GM21786 (cell line): ENCODE measurements at regions not wholly inside any gene's neighbourhood (a gene's known extent, or its start where the extent isn't known, plus 50 kb on each side); places are given as distances from the start of the nearest gene placed in this dataset.
"Not testable (repeated sequence)": the region's sequence is repeated elsewhere in the genome, so short reads cannot be mapped to it uniquely, and the experiment has no call there.

Source experiments
- ATAC-seq: cut with Tn5 transposase; IDR thresholded peaks from one replicate; pipeline ENCODE4 v1.9.1; 2021; ENCODE audit not compliant: unreplicated experiment

DNA sequence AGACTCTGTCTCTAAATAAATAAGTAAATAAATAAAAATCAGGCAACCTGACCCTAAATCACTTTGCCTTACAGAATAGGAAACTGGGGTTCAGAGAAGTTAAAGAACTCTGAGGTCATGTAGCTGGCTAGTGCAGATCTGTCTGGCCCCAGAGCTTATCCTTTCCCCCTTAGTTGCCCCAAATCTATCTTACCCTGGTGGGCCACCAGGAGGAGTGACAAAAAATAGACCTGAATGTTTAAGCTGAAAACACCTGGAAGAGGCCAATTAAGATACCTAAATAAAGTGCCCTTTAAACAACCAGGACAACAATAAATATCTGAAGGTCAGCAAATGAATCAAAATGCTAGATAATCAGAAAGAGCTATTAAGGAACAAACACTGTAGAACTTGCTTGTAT, 59.7 kb downstream of the TEX35 start:
- no peak for ATAC-seq

DNA sequence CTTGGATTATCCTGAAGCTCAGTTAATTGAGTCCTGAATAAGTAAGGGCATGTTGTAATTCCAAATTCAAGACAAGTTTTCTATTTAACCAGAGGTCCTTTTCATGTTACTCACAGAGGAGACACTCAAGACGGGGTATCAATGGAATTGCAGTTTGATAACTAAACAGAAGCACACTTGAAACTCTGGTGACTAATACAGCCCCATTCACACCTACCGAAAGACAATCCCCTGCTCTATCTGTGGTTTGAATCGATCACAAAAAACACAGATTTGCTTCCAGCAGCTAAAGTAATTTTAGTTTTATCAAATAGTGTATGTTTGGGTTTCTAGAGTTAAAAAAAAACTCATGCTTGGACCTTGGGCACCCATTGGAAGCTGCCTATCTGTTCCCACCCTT, 60.4 kb downstream of the TEX35 start:
- peak; percentile 82 for ATAC-seq

DNA sequence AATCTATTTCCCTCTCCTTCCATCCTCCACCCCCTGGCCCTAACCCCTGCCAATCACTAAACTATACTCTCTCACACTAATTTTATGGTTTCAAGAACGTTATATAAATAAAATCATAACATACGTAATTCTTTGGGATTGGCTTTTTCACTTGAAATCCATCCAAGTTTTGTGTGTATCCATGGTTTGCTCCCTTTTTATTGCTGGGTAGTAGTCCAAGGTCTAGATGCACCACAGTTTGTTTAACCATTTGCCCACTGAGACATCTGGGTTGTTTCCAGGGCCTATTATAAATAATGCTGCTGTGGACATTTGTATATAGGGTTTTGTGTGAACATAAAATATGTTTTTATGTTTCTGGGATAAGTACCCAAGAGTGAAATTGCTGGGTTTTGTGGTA, 61.4 kb downstream of the TEX35 start:
- ATAC-seq: no peak

DNA sequence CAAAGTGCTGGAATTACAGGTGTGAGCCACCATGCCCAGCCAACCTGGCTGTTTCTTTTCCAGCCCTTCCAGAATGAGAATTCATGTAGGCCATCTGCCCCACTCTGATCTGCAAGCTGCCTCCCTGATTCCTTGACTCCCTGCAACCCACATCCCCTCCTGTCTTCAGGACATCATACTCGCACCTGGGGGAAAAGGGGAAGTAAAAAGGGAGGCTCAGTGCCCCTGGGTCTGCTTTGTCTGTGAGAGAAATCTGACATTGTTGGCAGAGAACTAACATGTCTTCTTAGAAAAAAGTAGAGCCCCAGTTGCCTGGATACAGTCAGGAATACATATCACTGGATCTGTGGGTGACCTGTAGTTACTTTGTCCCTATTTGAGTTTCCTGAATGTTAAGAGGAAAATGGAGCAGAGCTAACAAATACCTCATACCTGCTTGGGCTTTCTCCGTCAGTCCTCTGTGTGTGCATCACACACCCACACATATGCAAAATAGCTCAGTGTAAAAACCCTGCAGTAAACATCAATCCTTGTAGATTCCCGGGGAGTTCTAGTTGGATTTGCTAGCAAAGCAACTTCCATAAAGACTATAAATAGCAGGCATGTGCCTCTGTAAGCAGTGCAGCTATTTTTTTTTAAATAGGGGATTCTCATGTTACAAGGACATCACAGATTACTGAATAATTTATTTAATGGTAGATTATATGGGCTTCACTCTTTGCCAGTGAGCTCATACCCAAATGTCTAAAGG, 62.9 kb downstream of the TEX35 start:
- no peak for ATAC-seq

DNA sequence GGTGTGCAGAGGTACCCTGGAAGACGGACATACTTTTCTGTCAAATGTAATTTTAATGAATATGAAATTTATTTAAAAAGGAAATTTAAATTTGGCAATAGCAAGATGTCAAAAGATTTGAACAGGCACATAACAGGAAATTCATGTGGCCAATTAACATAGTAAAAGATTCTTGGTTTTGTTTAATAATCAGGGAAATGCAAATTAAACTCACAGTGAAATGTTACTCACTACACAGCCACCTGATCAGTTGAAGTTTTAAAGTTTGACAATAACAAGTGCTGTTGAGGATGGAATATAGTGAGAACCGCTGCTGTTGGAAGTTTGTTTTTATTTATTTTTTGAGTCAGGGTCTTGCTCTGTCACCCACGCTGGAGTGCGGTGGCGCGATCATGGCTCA, 63.9 kb downstream of the TEX35 start:
- no peak for ATAC-seq

DNA sequence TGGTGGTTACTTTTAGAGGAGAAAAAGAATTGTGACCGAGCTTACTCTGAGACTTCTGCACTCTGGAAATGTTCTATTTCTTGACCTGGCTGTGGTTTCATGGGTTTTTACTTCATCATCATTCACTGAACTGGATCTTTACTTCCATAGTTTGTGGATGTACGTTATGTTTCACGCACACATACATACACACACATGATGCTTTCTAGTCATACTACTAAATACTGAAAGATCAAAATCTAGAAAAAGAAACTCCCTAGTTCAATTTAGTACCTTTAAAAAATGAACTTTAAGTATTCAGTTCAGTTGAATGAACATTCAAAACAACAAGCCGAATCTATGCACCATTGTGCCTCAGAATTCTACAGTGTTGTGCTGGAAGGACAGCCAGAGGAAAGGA, 65.0 kb downstream of the TEX35 start:
- no peak for ATAC-seq

DNA sequence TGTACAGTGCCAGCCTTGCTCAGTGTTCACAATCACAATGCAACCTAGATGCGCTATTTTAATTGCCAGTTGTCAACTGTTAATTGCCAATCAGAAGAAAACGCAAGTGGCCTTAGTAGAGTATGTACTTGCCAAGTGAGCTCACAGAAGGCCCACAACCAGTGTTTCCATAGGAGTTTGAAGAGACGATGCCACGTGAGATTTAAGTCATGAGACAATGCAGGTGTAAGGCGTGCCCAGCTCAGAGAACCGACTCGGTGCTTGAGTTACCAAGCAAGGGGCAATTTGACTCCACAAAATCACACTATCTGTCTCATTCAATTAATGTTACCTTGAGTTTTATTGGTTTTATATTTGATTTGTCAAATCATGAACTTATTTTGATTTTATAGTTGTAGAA, 65.6 kb downstream of the TEX35 start:
- no peak for ATAC-seq

DNA sequence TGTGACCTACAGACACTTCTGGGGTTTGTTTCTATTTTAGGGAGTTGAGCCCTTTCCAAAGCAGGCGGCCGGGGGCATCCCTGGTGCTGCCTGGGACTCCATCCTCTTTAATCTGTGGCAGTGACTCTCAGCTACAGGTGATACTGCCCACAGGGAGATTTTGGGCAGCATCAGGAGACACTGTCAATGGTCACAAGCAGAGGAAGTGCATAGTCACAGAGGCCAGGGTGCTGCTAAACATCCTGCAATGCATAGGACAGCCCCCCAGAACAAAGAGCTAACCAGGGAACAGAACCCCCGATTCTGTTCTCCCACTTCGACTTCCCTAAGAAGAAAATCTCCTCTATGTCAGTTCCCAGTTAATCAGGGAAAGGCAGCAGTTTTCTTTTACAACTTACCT, 66.2 kb downstream of the TEX35 start:
- no peak for ATAC-seq

DNA sequence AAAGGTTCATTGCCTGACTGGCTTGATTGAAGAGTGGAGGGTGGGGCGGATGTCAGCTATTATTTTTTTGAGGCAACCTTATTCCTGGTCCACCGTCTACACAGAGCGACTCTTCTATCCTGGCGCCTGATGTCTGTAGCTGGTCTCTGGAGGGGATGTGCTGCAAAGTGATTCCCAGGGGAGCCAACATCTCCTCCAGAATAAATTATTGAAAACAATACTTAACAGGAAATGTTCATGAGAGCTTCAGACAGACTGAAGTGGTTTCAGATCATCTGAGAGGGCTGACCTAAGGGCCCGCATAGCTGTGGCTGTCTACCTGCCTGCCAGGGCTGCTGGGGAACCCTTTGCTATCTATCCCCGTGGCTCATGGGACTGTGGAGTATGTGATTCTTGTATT, 66.7 kb downstream of the TEX35 start:
- ATAC-seq: peak; percentile 59

DNA sequence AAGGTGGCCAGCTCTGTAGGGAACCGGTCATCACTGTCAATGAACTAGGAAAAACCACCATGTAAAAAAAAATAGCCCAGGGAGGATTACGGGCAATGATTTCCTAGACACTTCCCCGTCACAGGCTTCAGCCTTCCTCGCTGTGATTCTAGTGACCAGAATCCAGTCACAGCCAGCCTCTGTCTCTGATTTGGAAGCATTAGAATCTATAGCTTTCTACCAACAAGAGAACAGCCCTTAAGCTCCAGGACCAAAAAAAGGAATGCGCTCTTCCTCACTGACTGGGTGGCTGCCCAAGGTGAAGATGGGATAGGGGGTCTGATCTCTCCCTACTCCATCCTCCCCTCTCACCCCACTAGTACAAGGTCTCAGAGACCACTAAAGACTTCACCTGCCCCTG, 67.2 kb downstream of the TEX35 start:
- no peak for ATAC-seq

DNA sequence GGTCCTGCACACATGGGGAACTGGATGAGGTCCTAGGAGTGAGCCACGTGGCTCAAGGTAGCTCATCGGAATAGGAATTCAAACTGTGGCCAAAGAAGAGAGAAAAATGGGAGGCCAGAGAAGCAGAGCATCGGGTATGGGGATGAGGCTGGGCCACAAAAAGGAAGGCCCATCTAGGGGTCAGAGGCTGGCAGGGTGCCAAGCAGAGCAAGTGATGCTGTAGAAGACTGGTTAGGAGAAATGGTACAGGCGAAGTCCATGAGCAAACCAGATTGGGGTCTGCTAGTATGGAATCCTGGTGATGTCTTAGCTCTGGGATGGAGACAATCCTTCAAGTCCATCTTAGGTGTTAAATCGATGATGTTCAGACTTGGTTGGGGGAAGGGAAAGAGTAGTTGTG, 68.0 kb downstream of the TEX35 start:
- no peak for ATAC-seq

DNA sequence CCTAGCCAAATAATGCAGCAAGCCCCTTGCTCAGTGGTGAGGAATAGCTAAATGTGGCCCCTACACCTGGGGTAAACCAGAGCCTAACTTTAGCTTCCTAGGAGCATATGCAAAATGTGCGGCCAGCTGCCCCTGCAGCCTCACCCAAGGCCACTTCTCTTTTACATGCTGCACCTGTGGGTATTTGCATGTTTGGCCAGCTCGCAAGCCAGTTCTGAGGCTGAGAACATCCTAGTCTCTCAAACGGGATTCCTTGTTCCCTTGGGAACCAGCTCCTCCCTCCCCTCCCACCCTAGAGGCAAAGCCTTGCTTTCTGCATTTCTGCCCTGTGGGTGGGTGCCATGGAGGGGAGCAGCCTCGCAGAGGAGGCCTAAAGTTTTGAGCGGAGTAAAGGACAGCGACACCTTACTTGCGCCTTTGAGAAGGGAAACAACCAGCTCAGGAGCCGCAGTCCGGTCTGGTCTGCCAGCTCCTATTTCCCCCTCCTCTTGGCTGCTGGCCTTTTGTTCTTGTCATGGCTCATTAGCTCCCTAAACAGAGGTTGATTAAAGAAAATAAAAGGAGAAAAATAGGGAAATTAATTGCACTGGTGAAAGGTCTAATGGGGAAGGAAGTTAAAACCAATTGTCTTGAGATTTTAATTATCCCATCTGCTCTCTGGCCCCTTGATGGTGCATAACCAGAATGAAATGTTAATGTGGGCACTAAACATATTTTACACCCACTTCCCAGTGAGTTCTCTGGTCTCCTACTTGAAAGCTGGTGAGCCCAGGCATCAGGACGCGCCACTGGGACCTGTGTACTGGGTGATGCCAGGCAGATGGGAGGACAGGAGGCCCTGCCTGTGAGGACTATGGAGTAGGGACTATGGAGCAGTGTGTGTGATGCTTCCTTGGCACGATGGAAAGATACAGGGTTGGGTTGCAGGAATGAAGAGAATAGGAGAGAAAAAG, 68.7 kb downstream of the TEX35 start:
- ATAC-seq: peak; percentile 82

DNA sequence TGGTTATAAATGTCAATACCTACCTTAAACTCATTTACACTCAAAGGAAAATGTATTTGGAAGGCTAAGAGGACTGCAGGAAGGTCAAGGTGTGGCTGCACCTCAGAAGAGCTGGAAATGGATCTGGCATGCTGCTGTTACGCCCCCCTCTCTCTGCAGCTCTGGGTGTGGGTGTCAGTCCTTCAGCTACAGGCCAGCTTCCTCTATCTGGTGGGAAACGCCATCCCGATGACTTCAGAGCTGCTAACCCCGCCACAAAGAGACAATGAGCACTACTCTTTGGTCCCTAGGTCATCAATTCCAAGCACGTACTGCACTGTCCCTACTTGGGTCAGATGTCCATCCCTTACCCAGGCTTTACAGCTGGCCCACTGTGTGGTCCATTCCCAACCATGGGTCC, 74.2 kb downstream of the TEX35 start:
- no peak for ATAC-seq

DNA sequence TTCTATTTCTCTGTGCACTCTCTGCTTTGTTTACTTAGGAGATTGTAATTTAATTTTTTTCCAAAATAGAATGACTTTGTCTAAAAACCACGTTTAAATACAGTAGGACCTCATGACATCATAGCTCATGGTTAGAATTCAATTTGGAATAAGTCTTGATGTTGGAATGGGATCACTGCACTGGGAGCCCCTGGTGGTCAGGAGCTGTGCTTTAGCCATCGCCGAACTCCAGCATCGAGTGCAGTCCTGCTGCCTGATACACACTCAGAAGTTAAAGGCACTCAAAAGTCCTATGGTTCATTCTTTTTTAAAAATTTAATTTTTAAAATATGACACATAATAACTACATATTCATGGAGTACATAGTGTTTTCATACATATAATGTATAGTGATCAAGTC, 75.1 kb downstream of the TEX35 start:
- no peak for ATAC-seq

DNA sequence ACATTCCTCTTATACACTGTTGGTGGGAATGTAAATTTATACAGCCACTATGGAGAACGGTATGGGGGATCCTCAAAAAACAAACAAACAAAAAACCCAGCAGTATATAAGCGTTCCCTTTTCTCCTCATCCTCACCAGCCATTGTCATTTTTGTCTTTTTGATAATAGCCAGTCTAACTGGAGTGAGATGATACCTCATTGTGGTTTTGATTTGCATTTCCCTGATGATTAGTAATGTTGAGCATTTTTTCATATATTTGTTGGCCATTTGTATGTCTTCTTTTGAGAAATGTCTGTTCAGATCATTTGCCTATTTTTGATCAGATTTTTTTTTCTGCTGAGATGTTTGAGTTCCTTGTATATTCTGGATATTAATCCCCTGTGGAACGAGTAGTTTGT, 76.1 kb downstream of the TEX35 start:
- ATAC-seq: not testable (repeated sequence)

DNA sequence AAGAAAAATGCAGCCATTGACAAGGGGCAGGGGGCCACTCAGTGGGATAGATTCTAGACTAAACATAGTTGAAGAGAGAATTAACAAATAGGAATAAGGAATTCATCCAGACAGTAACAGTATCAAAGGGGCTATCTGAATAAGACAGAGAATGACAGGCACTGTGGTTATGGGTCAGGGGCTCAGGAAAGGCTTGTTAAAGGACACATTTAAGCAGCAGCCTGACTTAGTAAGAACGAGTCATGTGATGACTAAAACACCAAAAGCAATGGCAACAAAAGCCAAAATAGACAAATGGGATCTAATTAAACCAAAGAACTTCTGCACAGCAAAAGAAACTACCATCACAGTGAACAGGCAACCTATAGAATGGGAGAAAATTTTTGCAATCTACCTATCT, 78.9 kb downstream of the TEX35 start:
- ATAC-seq: not testable (repeated sequence)

DNA sequence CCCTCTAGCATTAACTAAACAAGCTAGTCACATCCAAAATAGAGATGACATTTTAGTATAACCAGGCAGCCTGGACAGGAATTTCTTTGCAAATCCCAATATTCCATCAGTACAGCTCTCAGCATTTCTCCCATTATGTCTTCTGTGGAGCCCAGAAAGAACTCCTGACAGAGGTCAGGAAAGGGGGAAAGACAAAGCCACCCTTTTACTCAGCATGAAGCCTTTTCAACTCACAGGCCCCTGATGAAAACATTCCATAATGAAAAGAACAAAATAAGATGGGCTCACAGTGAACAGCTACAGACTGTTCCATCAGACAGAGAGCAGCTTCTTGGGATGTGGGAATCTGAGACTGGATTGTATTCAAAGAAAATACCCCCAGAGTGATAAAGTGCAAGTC, 80.6 kb downstream of the TEX35 start:
- ATAC-seq: no peak

DNA sequence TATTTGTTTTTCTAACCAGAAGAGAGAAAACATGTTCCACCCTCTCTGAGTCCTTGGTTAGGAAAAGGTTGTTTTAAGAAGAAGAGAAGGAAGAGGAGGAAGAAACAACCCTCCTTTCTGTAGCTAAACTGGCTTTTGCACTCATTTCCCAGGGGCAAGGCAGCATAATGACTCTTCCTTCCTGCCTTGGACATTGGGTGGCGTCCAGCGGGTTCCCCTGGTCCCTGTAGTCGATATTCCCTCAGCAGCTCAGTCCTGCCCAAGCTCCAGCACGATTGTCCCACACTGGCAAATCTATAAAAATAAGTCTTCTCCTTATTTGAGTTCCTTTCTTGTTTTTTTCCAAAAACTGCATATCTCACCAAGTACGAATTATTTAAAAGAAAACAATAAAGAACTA, 81.2 kb downstream of the TEX35 start:
- ATAC-seq: no peak

DNA sequence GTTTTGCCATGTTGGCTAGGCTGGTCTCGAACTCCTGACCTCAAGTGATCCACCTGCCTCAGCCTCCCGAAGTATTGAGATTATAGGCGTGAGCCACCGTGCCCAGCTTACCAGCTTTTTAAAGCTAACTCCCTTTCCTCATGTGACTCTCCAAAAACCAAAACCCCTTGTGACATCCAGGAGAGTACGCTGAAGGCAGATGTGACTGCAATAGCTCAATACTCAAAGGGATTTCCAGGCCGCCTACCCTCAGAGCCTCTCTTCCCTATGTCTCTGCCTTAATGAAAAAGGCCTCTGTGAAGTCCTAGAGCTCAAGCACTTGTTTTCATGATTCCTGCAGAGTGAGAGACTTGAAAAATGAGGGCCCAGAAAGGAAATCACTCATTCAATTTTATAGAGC, 82.6 kb downstream of the TEX35 start:
- no peak for ATAC-seq

DNA sequence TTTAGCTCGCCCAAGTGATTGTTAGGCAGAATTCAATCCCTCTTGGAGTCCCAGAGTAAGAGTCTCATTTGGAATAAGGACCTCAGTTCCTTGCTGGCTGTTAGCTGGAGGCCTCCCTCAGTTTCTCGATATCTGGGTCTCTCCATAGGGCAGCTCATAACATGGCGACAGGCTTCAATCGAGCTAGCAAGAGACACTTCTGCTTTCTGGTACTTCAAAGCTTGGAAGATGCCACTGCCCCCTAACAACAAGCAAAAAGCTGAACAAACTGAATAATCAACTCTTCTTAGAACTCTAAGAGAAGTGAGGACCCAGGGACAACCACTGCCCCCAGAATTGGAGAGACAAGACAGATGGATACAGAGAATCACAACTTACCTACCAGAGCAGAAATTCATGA, 86.2 kb downstream of the TEX35 start:
- ATAC-seq: no peak

DNA sequence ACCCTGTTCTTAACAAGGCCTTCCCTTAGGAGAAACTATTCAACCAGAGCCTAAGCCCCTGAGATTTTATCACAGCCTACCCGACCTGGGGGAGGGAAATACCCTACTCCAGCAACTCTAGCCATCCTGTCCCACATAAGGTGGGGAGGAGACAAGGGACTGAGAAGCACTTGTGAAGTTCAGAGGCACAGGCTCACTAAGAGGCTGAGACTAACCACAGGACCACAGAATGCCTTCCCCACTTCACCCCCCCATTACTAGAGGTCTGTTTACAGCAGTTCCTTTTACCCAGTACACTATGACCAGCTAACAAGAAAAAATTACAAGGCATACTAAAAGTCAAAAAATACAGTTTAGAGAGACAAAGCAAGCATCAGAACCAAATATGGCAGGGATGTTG, 86.8 kb downstream of the TEX35 start:
- ATAC-seq: peak; percentile 73

DNA sequence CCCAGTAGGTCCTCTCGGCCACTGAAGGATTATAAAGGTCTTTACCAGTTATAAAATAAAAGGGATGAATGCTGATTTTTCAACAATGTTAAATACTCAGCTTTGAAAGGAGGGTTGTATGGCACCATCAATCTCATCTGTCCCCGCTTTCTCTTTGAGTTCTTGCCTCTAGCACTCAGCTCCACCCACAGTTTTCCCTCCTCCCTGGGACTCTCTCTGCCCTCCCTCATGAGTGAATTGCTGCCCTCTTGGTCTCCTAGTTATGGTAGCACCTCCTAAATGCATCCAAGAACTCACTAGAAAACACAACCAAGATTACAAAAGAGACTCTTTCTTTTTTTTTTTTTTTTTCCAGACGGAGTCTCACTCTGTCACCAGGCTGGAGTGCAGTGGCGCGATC, 91.0 kb downstream of the TEX35 start:
- ATAC-seq: no peak
